ENCODE measurements at regions not wholly inside any gene's neighbourhood (a gene's known extent, or its start where the extent isn't known, plus 50 kb on each side); places are given as distances from the start of the nearest gene placed in this dataset.
"Not testable (repeated sequence)": the region's sequence is repeated elsewhere in the genome, so short reads cannot be mapped to it uniquely, and the experiment has no call there.

DNA sequence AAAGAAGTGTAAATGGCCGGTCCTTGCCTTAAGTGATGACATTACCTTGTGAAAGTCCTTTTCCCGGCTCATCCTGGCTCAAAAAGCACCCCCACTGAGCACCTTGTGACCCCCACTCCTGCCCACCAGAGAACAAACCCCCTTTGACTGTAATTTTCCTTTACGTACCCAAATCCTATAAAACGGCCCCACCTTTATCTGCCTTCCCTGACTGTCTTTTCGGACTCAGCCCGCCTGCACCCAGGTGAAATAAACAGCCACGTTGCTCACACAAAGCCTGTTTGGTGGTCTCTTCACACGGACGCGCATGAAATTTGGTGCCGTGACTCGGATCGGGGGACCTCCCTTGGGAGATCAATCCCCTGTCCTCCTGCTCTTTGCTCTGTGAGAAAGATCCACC lies 112.4 kb downstream of the NPY start:
- TF ChIP-seq RCOR1 (IDR thresholded peaks at IDR 0.05; ENCODE audit: low read length); CTCF (IDR thresholded peaks at IDR 0.05); EZH2phosphoT487 (IDR thresholded peaks at IDR 0.05; ENCODE audit: borderline replicate concordance, low read depth); CHD2 (IDR thresholded peaks at IDR 0.05; ENCODE audit: low read length, partially characterized antibody); POLR2AphosphoS5 (IDR thresholded peaks at IDR 0.05; ENCODE audit: low read depth, low read length); GATA2 (CRISPR knock-in tag; IDR thresholded peaks at IDR 0.05); RXRA (IDR thresholded peaks at IDR 0.05; ENCODE audit: borderline replicate concordance, low read depth); REST (IDR thresholded peaks at IDR 0.05; ENCODE audit: low read depth, low read length); NFIC (IDR thresholded peaks at IDR 0.05; ENCODE audit: borderline replicate concordance); RFX5 (IDR thresholded peaks at IDR 0.05; ENCODE audit: low read length); USF2 (IDR thresholded peaks at IDR 0.05; ENCODE audit: borderline replicate concordance, low read depth, low read length); GABPA (IDR thresholded peaks at IDR 0.05; ENCODE audit: low read depth); TAF1 (IDR thresholded peaks at IDR 0.05; ENCODE audit: borderline replicate concordance, low read depth, low read length); ELF1 (IDR thresholded peaks at IDR 0.05): not testable (repeated sequence)

All from SK-N-SH (cell line).